GM20000 (cell line): ENCODE measurements at regions not wholly inside any gene's neighbourhood (a gene's known extent, or its start where the extent isn't known, plus 50 kb on each side); places are given as distances from the start of the nearest gene placed in this dataset.

Experiments used
- DNase-seq: peaks from one replicate; pipeline ENCODE4 v3.0.0; 2012; ENCODE audit warnings: low spot score
- CTCF ChIP-seq: IDR thresholded peaks from 2 replicates; pipeline ENCODE4 v1.5.1; 2012; ENCODE audit warnings: mild to moderate bottlenecking, control low read depth; ENCODE audit errors: extremely low read depth, missing control alignments

DNA sequence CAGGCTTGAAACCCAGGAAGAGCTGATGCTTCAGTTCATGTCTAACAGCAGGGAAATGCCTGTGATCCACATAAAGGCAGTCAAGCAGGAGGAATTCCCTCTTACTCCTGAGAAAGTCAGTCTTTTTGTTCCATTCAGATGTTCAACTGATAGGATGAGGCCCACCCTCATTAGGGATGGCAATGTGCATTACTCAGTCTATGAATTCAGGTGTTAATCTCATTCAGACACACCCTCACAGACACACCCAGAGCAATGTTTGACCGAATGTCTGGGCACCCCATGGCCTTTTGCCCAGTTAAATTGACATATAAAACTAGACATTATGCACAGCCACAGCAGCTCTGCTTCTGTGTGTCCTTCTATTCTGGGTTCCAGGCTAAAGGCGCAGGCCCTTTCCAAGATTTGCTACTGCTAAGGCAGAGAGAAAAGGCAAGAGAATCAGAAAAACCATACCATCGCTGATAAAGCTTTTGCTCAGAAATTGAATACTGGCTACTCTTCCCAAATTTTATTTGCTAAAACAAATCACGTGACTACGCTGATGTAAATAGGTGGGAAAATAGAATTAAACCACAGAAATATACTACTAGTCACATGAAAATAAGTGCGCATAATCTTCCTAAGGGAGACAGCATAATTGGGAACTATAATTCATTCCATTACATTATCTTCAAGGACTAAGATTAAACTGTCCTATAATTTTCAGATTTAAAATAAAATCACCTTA lies 625.0 kb upstream of the MAN1A1 start:
- TF ChIP-seq CTCF = no peak
- no peak for DNase-seq

DNA sequence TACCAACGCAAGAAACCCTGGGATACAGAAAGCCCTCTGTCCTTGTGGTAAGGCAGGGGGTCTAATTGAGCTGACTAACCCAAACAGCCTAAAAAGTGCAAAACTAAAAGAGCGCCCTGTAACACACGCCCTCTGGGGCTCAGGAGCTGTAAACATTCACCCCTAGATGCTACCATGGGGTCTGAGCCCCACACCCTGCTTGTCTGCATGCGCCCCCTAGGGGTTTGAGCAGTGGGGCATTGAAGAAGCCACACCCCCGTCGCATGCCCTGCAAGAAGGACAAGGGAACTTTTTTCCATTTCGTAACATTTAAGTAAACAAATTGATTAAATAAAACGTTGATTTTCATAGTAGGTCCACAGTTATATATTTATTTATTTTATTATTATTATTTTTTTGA lies 616.9 kb upstream of the MAN1A1 start:
- DNase-seq = no peak
- peak; percentile 35 for TF ChIP-seq CTCF

DNA sequence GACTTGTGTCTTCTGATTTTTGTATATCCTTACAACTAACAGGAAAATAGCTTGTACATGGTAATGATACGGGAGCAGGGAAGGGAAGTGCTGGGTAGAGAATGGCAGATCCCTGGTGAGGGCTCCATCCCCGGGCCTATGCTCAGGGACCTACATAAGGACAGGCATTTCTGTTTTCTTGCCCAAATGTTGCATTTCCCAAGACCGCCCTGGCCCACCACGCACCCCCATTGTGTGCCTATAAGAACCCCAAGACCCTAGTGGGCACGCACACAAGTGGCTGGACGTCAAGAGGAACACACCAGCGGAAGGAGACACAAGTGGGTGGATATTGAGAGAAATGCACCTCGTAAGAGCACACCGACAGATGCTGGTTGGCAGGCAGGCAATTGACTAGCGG lies 616.3 kb upstream of the MAN1A1 start:
- no peak for DNase-seq
- TF ChIP-seq CTCF = no peak

DNA sequence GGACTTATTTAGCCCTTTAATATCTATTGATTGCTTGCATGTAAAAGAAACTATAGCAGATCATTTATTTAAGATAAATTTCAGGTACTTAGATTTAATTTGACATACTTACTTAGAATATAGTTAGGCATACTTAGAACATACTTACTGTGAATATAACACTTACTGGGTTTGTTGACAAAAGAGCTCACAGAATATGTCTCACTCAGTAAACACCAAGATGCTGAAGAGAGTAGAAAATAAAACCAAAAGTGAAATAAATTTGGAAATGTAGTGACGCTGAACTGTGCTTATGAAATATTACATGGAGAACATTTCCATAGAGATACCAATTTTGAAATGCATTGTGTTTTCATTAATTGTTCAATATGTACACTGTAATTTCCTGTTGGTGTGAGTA lies 615.4 kb upstream of the MAN1A1 start:
- TF ChIP-seq CTCF = no peak
- DNase-seq = no peak

- no peak for TF ChIP-seq CTCF
- DNase-seq = no peak
Observed at GRCh38 chr6:119962505-119962904, 612.9 kb upstream of the MAN1A1 start.

- no peak for DNase-seq
- no peak for TF ChIP-seq CTCF
Observed at GRCh38 chr6:119961450-119961849, 611.9 kb upstream of the MAN1A1 start.

GRCh38 chr6:119960456-119960855 lies 610.9 kb upstream of the MAN1A1 start:
- no peak for DNase-seq
- no peak for TF ChIP-seq CTCF
